Inferior parietal cortex (tissue), 1 donor: ENCODE measurements at regions not wholly inside any gene's neighbourhood (a gene's known extent, or its start where the extent isn't known, plus 50 kb on each side); places are given as distances from the start of the nearest gene placed in this dataset.
A peak's percentile ranks its signal among the peaks of the same experiment; 100 is the strongest.

Experiments used
- DNase-seq: peaks from one replicate; pipeline ENCODE4 v3.0.0-alpha.2; 2016; ENCODE audit errors: extremely low spot score

DNA sequence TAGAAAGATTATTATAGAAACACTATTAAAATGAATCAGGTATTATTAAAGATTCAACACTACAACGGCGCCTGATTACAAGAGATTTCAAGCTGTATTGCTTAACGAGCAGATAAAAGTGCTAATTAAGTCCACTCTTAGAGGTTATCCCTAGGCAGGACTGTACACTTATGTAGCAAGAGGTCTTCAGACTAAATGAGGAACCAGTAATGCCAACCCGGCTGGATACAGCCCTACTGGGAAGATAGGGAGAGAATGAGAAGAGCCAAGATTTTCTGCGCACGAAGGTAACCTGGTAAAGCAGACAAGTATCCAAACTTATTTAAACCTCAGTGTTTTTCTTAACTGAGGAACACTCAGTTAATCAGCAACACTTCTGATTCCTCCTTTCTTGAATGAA, 115.7 kb upstream of the HIVEP3 start:
- DNase-seq = no peak

DNA sequence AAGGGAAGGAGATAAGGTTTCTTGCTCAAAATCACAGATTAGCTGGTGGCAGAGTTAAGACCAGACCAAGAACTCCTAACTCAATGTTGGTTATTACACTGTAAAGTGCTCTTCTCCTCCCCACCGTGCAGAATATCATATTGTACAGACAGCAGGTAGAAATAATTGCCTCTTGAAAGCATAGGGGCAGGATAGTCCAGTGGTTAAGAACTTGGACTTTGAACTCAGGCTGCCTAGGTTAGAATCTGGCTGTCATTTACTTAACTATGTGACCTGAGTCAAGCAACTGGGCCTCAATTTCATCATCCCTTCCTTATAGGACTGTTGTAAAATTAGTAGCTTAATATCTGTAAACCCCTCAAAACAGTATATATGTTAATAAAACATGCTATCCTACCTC, 114.9 kb upstream of the HIVEP3 start:
- DNase-seq = no peak

DNA sequence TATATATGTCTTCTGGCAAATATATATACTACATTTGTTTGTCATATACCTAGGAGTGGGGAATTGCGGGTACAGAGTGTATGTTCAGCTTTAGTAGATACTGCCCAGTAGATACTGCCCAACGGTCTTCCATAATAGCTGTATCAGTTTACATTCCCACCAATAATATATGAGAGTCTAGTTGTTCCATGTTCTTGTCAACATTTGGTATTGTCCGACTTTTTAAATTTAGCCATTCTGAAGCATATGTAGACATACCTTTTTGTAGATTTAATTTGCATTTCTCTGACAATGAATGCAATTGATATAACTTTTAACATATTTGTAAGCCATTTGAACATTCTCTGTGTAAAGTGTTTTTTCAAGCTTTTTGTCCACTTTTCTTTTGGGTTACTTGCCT, 99.0 kb upstream of the HIVEP3 start:
- DNase-seq = no peak

DNA sequence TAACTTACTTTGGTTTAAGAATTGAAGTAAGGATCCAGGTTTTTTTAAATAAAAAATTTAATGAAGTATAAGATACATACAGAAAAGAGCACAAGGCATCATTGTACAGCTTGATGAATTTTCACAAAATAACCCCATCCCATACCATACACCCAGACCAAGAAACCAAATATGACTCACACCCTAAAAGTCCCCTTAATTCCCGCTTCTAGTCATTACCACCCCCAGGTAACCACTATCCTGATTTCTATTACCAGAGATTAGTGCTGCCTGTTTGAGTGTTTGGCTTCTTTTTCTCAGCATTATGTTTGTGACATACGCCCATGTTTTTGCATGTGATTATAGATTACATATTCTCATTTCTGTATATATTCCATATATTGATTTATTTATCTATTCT, 98.5 kb upstream of the HIVEP3 start:
- DNase-seq = no peak

DNA sequence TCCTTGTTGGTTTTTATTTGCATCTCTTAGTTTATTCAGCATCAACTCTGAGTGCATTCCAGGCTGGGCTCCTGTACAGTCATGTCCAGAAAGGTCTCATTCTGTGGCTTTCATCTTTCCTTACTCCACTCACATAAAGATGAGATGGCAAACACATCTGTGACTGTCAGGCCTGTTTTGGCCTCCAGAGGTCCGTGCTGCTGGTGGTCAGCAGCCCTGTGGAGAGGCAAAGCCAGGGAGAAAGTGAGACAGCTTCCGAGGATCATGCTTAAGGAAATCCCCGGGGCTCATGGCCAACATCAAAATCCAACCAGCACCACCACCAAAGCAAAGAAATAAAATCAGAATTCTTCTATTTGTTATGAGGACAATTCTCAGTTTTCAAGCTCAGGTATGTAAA, 96.1 kb upstream of the HIVEP3 start:
- no peak for DNase-seq

DNA sequence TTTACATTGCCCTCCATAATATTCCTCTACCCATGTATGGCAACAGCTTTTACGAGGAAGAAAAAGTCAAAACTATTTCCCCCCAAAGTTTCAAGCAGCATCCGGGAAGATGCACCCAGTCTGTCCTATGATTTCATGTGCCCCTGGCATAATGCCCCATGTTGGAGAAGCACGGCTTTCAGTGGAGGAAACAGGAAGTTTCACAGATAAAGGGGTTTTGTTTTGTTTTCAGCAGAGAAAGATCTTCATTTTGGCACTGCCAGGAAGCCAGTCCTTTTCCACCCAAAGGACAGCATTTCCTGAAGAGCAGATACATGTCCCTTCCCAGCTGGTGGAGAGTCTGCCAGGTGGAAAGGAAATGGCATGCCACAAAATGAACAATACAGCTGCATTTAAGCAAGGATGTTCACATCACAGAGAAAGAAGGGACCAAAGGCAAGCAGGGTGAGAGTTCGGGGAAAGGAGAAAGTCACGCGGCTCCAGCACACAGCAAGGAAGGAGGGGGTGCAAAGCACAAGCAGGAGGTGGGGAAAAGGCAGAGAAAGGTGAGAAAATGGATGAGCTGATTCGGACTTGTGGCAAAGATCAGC, 95.3 kb upstream of the HIVEP3 start:
- peak; percentile 60 for DNase-seq

DNA sequence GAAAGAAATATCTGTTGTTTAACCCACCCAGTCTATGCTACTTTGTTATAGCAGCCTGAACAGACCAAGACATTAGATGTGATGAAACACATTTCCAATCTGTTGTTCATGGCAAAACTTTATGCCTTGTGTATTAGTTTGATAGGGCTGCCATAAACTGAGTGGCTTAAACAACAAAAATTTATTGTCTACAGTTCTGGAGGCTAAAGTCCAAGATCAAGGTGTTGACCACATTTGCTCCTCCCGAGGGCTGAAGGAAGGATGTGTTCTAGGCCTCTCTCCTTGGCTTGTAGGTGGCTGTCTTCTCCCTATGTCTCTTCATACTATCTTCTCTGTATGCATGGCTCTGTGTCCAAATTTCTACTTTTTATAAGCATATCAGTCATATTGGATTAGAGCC, 94.1 kb upstream of the HIVEP3 start:
- no peak for DNase-seq

DNA sequence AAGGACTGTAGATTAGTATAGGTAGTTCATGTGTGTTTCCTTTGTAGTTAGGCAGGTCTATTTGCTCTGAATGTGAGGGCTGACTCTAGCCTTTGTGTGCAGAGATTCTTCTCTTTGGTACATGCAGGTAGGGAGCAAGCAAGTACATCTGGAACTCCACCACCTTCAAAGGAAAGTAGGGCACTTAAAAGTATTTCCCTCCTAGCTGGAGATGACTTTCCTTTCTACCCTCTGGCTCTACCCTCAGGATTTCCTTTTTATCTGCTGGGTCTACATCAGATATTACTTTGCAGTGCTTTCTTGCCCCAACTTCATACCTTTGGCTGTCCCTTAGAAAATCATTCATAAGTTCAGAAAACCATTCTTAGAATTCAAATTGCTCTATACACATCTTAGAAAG, 91.7 kb upstream of the HIVEP3 start:
- DNase-seq = no peak

DNA sequence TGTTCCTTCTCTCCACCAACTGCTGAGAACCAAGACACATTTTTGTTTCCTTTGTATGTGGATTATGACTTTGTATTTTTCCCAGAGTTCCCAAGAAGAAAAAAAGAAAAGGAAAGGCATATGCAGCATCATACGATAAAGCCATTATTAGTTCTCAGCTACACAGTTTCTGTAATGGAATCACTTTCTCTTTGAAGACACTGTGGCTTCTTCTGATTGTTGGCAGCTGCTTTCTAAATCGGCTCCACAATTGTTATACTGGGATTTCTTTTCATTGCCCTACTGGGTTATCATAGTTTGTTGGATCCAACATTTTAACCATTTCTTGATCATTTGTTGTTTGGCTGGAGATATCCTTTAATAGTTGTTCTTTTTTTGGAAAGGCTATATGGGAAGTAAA, 89.5 kb upstream of the HIVEP3 start:
- DNase-seq = no peak

DNA sequence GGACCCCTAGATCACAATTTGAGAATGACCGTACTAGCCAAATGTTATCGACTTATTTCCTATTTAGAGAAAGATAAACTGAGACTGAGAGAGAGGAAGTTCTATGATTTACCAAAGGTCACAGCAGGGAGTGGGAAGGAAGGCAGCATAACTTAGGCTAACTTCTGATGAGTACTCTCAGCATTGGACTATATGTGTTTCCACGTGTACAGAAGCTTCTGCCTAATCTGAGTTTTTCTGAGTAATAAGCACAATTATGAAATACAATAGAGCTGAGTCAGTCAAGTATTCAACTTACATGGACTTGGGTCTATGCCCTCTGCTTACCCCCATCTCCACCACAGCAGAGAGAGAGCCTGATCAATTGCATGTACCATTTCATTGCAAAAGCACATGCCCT, 88.1 kb upstream of the HIVEP3 start:
- DNase-seq = no peak

DNA sequence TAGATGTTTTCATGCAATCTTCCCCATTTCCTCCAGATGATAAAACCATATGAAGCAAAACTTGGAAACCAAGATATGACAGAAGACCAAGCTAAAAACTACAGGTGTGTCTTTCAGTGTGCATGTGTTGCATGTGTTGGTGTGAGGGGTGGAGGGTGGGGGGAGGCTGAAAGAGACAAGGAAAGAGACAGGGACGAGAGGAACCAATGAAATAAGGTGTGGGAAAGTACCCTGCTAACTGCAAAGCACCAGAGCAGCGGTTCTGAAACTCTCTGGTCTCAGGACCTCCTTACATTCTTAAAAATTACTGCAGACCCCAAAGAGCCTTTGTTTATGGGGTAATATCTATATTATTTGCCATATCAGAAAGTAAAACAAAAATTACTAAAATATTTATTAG, 87.4 kb upstream of the HIVEP3 start:
- no peak for DNase-seq

DNA sequence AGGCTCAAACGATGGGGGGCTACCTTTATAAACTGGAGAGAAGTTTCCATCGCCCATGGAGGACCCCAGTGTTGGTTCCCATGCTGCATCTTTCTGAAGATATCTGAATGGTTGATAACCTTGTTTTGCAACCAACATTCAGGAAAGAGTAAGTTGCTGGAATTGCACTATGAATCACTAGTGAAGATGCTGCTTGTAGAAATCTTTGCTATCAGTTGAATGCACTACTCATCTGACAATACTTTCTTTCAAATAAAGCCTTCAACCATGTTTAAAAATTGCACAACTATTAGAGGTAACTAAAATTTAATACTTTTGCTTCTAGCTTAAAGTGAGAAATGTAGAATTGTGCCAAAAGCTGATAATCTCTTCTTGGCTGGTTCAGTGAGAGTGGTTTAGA, 86.8 kb upstream of the HIVEP3 start:
- DNase-seq = no peak

DNA sequence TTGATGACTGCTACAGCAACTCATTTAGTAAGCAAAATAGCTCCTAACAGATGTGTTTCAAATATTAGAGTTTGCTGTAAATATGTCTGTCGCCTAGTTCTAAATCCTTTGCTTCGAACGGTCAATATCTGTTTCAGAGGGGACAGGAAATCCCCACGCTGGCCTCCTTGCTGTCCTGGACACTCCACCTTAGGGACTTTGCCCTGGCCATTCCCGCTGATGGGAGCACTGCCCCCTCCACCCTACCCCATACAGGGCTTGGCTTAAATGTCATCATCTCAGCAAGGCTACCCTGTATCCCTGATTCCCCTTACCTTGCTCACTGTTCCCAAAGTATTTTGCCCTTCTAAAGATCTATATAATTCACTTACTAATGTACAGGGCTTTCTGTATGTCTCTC, 86.1 kb upstream of the HIVEP3 start:
- DNase-seq = no peak

DNA sequence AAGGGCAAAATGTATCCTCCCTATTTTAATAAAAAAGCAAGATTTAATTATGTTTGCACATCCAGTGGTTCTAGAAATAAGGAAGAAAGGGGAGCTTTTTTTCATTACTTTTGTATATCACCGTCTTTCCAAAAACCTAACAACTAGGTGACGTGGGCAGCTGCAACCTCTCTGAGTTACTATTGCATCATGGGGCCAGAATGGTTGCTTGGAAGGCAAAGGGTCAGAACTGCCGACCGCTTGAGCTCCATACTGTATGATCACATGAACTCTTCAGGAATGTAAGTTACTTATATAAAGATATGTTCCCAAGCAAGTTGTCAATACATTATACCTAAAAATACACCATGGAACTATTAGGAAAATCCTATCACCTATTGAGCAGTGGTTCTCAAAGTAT, 85.6 kb upstream of the HIVEP3 start:
- no peak for DNase-seq

DNA sequence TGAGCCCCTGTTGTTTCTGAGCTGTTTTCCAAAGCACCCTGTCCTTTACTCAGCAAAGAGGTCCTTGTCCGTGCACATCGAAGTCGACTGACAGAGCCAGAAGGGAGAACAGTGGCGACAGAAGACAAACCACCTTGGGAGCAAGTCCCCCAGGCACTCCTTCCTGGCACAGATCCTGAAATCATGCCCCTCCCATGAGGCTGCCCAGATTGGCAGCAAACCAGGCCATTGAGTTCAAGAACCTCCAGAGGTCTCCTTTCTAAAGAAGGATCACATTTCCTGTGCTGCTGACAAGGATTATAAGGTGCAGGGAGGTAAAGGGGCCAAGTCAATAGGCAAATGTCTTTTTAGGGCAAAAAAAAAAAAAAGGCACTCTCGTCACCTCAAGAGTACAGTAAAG, 84.7 kb upstream of the HIVEP3 start:
- no peak for DNase-seq

DNA sequence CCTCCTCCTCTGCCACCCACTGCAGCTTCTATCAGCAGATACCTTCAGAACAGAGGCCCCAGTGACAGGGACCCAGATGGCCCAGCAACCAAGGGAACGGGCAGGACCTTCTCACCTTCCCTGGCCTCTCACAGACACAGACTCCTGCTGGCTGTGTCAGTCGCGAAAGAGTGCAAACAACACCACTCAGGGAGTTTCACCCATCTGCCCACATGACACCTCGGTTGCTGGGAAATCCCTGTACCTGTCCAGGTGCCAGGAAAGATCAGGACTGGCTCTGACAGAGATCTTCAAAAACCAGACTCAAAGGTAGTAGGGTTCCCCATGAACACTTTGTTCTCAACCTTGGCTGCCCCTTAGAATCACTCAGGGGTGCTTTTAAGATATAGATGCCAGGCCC, 83.5 kb upstream of the HIVEP3 start:
- no peak for DNase-seq

DNA sequence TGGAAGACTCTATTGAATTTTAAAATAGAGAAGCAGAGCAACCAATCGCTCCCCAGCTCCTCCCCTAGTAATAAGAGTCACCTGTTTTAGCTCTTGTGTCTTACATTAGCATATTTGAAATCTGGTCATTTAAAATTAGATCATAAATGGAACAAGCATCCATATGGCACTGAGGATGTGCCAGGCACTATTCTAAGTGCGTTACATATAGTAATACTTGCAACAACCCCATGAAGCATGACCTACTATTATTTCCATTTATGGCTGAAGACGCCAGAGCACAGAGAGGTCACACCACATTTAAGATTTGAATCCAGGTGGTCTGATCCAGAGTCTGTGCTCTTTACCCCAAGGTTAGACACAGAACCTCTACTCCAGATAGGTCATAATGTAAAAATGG, 82.0 kb upstream of the HIVEP3 start:
- no peak for DNase-seq

DNA sequence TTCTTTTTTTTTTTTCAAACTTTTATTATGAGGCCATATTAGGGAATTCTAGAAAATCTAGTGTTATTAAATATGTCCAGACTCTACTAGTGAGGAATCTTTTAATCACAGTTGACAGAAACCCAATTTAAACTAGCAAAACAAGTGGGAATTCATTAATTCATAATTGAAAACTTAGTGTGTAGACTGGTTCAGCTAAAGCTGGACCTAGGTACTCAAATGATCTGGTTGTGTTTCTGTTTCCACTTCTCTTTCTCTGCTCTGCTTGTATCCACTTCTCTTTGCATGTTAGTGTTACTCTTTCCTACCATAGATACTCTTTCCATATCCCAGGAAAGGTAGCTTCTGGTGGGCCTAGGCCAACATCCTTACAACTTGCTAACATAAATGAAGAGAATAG, 81.2 kb upstream of the HIVEP3 start:
- DNase-seq = no peak

DNA sequence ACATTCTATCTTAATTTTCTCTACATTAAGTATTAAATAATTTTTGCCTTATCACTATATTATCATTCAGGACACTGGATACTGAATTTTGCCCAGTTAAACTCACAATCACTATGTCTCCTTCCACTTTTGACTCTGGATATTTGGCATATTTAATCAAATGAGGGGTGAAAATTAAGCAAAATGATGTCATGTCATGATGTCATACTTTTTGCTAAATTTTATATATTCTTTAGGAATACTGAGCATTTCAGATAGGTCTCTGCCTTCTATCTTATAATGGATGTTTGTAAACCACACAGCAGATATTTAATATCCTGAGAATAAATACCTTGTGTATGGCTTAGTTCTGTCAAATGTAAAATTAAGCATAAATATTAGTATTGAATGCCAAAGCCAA, 79.5 kb upstream of the HIVEP3 start:
- no peak for DNase-seq

DNA sequence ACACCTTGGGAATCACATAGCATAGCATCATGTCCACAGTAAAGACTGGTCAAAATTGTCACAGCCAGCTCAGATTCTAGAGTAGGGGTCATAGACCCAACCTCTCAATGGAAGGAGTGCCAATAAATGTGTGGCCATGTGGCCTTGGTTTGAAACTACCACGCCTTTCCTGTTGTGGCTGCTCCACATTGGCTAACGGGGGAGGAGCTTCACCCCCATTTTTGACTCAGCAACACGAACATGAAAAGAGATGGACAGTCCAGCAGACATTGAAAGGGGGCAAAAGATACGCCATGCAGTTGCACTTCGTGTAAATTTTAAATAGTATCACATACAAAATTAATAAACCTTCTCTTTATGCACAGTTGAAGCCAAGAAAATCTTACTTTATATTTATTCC, 78.4 kb upstream of the HIVEP3 start:
- DNase-seq = no peak

DNA sequence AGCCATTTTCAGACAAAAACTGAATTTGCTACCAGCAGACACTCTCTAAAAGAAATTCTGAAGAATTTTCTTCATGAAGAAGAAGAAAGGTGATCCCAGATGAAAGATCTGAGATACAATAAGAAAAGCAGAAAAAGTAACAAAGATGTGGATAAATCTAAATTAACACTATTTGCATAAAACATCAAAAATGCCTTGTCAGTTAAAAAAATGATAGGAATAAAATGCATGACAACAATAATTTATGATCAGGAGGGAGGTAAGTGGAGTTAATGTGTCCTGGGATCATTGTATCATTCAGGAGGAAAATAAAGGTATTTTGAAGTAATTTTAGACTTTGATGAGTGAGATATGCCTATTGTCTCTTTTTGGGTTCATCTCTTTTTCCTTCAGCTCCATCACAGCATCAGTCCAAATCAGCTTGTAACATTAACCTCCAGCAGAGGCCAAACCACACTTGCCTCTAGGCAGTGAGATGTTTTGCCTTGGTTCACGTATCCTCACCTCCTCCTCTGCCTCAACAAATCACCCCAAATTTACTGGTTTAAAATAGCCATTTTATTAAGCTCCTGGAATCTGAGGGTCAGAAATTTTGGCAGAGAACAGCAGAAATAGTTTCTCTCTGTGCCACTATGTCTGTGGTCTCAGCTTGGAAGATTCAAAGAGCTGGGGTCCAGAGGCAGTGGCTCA, 76.9 kb upstream of the HIVEP3 start:
- DNase-seq = no peak

DNA sequence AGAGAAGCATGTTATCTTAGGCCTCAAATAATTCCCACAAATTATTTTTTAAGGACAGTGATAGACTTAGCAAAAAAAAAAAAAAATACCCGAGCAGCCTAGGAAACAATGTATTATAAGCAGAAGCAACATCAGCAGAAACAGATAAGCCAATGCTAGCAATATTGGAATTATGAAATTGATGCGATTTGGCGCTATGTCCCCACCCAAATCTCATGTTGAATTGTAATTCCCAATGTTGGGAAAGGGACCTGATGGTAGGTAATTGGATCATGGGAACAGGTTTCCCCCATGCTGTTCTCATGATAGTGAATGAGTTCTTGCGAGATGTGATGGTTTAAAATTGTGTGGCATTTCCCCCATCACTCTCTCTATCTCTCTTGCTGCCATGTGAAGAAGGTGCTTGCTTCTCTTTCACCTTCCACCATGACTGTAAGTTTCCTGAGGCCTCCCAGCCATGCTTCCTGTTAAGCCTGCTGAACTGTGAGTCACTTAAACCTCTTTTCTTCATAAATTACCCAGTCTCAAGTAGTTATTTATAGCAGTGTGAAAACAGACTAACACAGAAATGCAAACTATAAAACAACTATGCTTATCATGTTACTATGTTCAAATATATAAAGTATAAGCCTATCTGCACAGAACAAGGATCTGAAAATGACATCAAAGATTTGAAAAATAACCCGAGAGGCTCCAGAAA, 75.6 kb upstream of the HIVEP3 start:
- no peak for DNase-seq

DNA sequence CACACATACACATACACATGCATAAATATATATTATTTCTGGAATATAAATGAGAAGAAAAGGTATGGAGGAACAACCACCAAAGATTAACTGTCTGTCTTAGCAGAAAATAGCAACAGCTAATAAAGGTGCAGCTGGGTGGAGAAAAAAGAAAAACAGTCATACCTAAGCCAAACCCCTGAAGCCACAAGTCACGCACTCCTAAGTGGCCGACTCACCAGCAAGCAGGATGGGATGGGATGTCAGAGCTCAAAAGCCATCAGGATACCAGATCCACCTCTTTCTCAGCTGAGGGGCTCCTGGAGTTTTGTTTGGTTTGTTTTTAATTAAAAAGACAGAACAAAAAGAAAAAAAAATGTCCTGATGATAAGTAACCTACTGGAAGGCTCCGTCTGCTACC, 64.7 kb upstream of the HIVEP3 start:
- no peak for DNase-seq

DNA sequence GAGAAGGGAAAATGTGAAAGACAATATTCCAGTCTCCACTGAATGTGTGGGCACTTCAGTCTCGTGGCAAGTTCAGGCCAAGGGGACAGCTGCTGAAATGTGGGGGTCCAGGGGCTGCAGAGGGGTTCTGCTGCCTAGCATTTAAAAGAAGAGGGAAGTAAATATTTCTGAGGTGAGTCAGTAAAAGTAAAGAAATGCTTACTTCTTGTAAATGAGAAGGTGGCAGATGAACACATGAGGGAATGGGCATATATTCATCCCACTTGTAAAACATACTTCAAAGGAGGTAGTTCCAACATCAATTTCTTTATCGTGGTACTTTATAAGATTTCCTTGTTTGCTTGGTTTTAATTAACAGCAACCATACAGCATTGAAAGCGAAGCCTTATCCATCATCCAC, 63.1 kb upstream of the HIVEP3 start:
- DNase-seq = no peak
